Suprapubic skin (tissue), 4 donors: ENCODE measurements at regions not wholly inside any gene's neighbourhood (a gene's known extent, or its start where the extent isn't known, plus 50 kb on each side); places are given as distances from the start of the nearest gene placed in this dataset.
"Not testable (repeated sequence)": the region's sequence is repeated elsewhere in the genome, so short reads cannot be mapped to it uniquely, and the experiment has no call there.

ENCODE experiments used
- DNase-seq, 2 donors: peaks; one replicate each; pipeline ENCODE4 v3.0.0-alpha.2; 2019; ENCODE audit warnings: low spot score in 2 of 2
- H3K27ac ChIP-seq: fragments of 200-600 bp; sonication (generic); one replicate; pipeline ENCODE4 v1.5.1; 2019
- H3K27me3 ChIP-seq: fragments of 200-600 bp; sonication (generic); one replicate; pipeline ENCODE4 v1.5.1; 2019
- H3K36me3 ChIP-seq: fragments of 200-600 bp; sonication (generic); one replicate; pipeline ENCODE4 v1.5.1; 2019
- H3K4me1 ChIP-seq: fragments of 200-600 bp; sonication (generic); one replicate; pipeline ENCODE4 v1.5.1; 2019
- H3K4me3 ChIP-seq: fragments of 200-600 bp; sonication (generic); one replicate; pipeline ENCODE4 v1.5.1; 2019; ENCODE audit warnings: mild to moderate bottlenecking
- H3K9me3 ChIP-seq: fragments of 200-600 bp; sonication (generic); one replicate; pipeline ENCODE4 v1.5.1; 2019
- EP300 ChIP-seq: sonication (generic); formaldehyde crosslinking; IDR thresholded peaks from one replicate; pipeline ENCODE4 v1.6.1; 2017; ENCODE audit warnings: antibody characterized with exemption
- POLR2A ChIP-seq, 2 donors: fragments of 450-650 bp; IDR thresholded peaks; one replicate each; pipeline ENCODE4 v1.6.1; 2017; ENCODE audit warnings: antibody characterized with exemption in 2 of 2, mild to moderate bottlenecking in 2 of 2, moderate library complexity in 2 of 2
- POLR2AphosphoS5 ChIP-seq, 3 donors: sonication (generic); formaldehyde crosslinking; IDR thresholded peaks; one replicate each; pipeline ENCODE4 v1.6.1; 2017; ENCODE audit warnings: antibody characterized with exemption in 3 of 3
- WGBS: methylation state at CpG from one replicate; pipeline ENCODE4 v1.1.5; 2018; 5-methylcytosine and 5-hydroxymethylcytosine counted together
- TF ChIP-seq, protein P1 (sequence below), 2 donors: fragments of 200-600 bp in 1 of 2; fragments of 450-650 bp in 1 of 2; sonication (generic) in 1 of 2; IDR thresholded peaks; one replicate each; pipeline ENCODE4 v1.5.1; 2016 to 2019; ENCODE audit warnings: antibody characterized with exemption in 2 of 2, mild to moderate bottlenecking in 1 of 2, moderate library complexity in 1 of 2

DNA sequence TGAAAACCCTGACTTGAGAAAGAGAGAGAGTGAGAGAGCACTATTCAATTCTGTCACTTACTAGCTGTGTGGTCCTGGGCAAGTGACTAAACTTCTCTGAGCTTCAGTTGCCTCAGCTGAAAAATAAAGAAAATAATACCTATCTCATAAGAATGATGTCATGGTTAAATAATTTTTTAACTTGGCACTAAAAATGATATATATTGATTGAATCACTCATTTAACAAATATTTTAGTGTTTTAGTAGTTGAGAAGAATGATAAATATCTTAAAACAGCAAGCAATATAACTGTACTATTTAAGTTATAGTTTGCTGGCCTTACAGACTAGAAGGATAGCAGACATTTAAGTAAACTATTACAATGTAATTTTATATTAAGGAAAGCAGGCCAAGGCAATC is 764.2 kb downstream of the DIAPH3 start:
- no peak for DNase-seq
- TF ChIP-seq EP300 (no peak), POLR2A (IDR thresholded peaks at IDR 0.05) (no peak), POLR2AphosphoS5 (IDR thresholded peaks at IDR 0.05) (no peak)
- TF ChIP-seq, protein P1, sequence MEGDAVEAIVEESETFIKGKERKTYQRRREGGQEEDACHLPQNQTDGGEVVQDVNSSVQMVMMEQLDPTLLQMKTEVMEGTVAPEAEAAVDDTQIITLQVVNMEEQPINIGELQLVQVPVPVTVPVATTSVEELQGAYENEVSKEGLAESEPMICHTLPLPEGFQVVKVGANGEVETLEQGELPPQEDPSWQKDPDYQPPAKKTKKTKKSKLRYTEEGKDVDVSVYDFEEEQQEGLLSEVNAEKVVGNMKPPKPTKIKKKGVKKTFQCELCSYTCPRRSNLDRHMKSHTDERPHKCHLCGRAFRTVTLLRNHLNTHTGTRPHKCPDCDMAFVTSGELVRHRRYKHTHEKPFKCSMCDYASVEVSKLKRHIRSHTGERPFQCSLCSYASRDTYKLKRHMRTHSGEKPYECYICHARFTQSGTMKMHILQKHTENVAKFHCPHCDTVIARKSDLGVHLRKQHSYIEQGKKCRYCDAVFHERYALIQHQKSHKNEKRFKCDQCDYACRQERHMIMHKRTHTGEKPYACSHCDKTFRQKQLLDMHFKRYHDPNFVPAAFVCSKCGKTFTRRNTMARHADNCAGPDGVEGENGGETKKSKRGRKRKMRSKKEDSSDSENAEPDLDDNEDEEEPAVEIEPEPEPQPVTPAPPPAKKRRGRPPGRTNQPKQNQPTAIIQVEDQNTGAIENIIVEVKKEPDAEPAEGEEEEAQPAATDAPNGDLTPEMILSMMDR (IDR thresholded peaks at IDR 0.05): no peak
- no peaks in the 10 kb centered on the region for H3K36me3 ChIP-seq
- no peak overlapping the region for H3K27ac ChIP-seq
- H3K9me3 ChIP-seq: no peaks in the 10 kb centered on the region
- no peaks in the 10 kb centered on the region for H3K27me3 ChIP-seq
- no peak overlapping the region for H3K4me3 ChIP-seq
- no peaks in the 10 kb centered on the region for H3K4me1 ChIP-seq

- H3K9me3 ChIP-seq: no peaks in the 10 kb centered on the region
- no peak for TF ChIP-seq EP300
- TF ChIP-seq POLR2A (IDR thresholded peaks at IDR 0.05): no peak
- no peak for TF ChIP-seq POLR2AphosphoS5 (IDR thresholded peaks at IDR 0.05)
- TF ChIP-seq, protein P1 (IDR thresholded peaks at IDR 0.05): no peak
- no peak overlapping the region for H3K4me3 ChIP-seq
- no peak for DNase-seq
- H3K36me3 ChIP-seq: no peaks in the 10 kb centered on the region
- no peaks in the 10 kb centered on the region for H3K27me3 ChIP-seq
- H3K4me1 ChIP-seq: no peaks in the 10 kb centered on the region
- no peak overlapping the region for H3K27ac ChIP-seq
Observed at GRCh38 chr13:59404331-59404730, 759.4 kb downstream of the DIAPH3 start.

- not testable (repeated sequence) for H3K36me3 ChIP-seq, H3K4me1 ChIP-seq, H3K9me3 ChIP-seq, H3K27ac ChIP-seq, H3K27me3 ChIP-seq, H3K4me3 ChIP-seq, DNase-seq
- 92% methylated on average over 2 of the region's 2 CpGs for WGBS
Observed at GRCh38 chr13:59407251-59407650, 756.5 kb downstream of the DIAPH3 start.

DNA sequence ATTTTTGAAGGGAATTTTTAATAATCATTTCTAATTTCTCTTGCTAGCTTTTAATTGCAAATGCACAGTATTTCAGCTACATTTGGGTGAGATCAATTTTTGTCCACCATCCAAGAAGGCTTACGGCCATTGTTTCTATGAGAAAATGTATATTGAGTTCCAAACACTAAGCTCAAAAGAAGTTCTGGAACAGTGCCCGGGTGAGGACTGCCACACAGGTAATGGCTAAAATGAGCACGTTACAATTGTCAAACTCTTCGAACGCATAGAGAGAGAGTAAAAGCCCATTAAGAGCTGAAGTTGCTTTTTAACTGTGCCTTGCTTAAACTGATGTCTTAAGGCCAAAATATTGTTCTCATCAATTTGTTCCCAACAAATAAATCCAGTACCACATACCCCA is 755.0 kb downstream of the DIAPH3 start:
- H3K36me3 ChIP-seq: no peaks in the 10 kb centered on the region
- no peak overlapping the region for H3K27ac ChIP-seq
- H3K27me3 ChIP-seq: no peaks in the 10 kb centered on the region
- no peak for DNase-seq
- TF ChIP-seq, protein P1 (IDR thresholded peaks at IDR 0.05): no peak
- no peak for TF ChIP-seq POLR2AphosphoS5 (IDR thresholded peaks at IDR 0.05)
- no peak for TF ChIP-seq EP300
- TF ChIP-seq POLR2A (IDR thresholded peaks at IDR 0.05): no peak
- 71% methylated on average over 5 of the region's 5 CpGs for WGBS
- H3K4me1 ChIP-seq: no peaks in the 10 kb centered on the region
- no peak overlapping the region for H3K4me3 ChIP-seq
- H3K9me3 ChIP-seq: no peaks in the 10 kb centered on the region

DNA sequence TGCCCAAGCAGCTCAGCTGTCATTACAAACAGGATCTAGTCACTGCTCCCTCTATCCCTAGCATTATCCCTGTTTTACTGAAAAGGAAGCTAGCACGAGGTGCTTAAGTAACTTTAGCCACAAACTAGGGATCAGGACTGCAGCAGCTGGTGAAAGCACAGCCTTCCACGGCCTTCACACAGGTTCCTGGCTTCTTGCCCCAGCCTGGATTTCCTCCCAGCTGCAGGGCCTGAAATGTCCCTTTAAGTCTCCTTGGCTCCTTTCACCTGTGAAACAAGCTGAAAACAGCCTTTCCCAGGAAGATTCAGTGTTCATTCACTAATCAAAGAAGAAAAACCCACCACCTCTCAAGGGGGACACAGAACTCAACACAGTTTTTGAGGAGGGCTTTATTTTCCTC is 754.5 kb downstream of the DIAPH3 start:
- DNase-seq: no peak
- H3K4me3 ChIP-seq: no peak overlapping the region
- 17% methylated on average over 2 of the region's 2 CpGs for WGBS
- no peaks in the 10 kb centered on the region for H3K4me1 ChIP-seq
- no peak for TF ChIP-seq EP300
- no peak overlapping the region for H3K27ac ChIP-seq
- no peaks in the 10 kb centered on the region for H3K27me3 ChIP-seq
- H3K36me3 ChIP-seq: no peaks in the 10 kb centered on the region
- no peaks in the 10 kb centered on the region for H3K9me3 ChIP-seq

DNA sequence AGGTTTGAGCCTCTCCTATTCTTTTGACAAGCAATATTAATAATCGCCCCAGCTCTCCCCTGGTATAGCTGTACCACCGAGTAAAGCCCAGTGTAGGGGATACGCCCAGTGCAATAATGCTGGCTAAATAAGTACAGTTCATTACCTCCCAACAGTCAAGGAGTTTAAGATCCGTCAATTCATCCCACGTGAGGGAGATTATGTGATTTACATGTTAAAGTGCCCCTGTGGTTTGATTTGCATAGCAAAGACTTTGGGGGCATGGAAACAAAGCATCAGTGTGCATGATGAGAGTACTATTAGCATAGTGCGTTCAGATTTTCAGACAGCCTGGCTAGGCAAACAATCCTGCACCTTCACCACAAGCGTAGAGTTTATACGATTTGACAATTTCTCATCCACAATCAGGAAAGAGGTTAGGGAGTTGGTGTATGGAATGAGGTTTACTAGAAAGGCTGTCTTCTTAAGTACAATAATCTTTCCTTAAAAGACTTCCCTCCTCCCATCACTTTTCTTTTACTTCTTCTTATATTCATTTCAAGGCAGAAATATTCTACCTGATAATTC is 754.0 kb downstream of the DIAPH3 start:
- 72% methylated on average over 8 of the region's 8 CpGs for WGBS
- Histone ChIP-seq H3K4me3 (no peak overlapping the region), H3K4me1 (no peaks in the 10 kb centered on the region), H3K9me3 (no peaks in the 10 kb centered on the region), H3K27me3 (no peaks in the 10 kb centered on the region), H3K27ac (no peak overlapping the region), H3K36me3 (no peaks in the 10 kb centered on the region)
- no peak for TF ChIP-seq POLR2AphosphoS5 (IDR thresholded peaks at IDR 0.05)
- TF ChIP-seq EP300: no peak
- TF ChIP-seq, protein P1 (IDR thresholded peaks at IDR 0.05): no peak
- no peak for TF ChIP-seq POLR2A (IDR thresholded peaks at IDR 0.05)
- no peak for DNase-seq
